HepG2 (cell line): ENCODE measurements at regions not wholly inside any gene's neighbourhood (a gene's known extent, or its start where the extent isn't known, plus 50 kb on each side); places are given as distances from the start of the nearest gene placed in this dataset.

Experiments
- CTCF ChIP-seq: sonication (generic); formaldehyde crosslinking; IDR thresholded peaks from 2 replicates; pipeline ENCODE4 v1.5.0; 2020; ENCODE audit warnings: mild to moderate bottlenecking, missing genetic modification reagents, moderate library complexity
- JUN ChIP-seq: sonication (generic); formaldehyde crosslinking; IDR thresholded peaks from 2 replicates; pipeline ENCODE4 v1.4.0; 2020; ENCODE audit warnings: mild to moderate bottlenecking, missing genetic modification reagents
- ZMAT5 ChIP-seq: sonication (generic); formaldehyde crosslinking; IDR thresholded peaks from 2 replicates; pipeline ENCODE4 v1.5.0; 2020; ENCODE audit warnings: mild to moderate bottlenecking, low read depth, missing genetic modification reagents, borderline replicate concordance
- ZNF484 ChIP-seq: sonication (generic); formaldehyde crosslinking; IDR thresholded peaks from 2 replicates; pipeline ENCODE4 v1.5.1; 2020; ENCODE audit warnings: mild to moderate bottlenecking, low read depth, missing genetic modification reagents, borderline replicate concordance

GRCh38 chr4:144799486-144799885 is 153.5 kb downstream of the HHIP start:
- TF ChIP-seq ZNF484 (CRISPR knock-in tag) (no peak), JUN (CRISPR knock-in tag) (no peak), ZMAT5 (CRISPR knock-in tag) (no peak), CTCF (CRISPR knock-in tag) (no peak)
